Tibial artery (tissue), 4 donors: ENCODE measurements at regions not wholly inside any gene's neighbourhood (a gene's known extent, or its start where the extent isn't known, plus 50 kb on each side); places are given as distances from the start of the nearest gene placed in this dataset.
A peak's percentile ranks its signal among the peaks of the same experiment; 100 is the strongest.

ENCODE experiments used
- DNase-seq, 2 donors: peaks; one replicate each; pipeline ENCODE4 v3.0.0-alpha.2; 2019
- H3K27ac ChIP-seq, 2 donors: fragments of 200-600 bp; sonication (generic) in 1 of 2; 1 replicate in 1 of 2; 2 replicates in 1 of 2; pipeline ENCODE4 v1.5.1; 2018 to 2019; ENCODE audit warnings: mild to moderate bottlenecking in 1 of 2
- H3K27me3 ChIP-seq, 2 donors: fragments of 200-600 bp; sonication (generic) in 1 of 2; one replicate each; pipeline versions ENCODE4 v1.5.1 to v1.6.0; 2016 to 2019
- H3K36me3 ChIP-seq, 3 donors: fragments of 200-600 bp; sonication (generic) in 2 of 3; one replicate each; pipeline ENCODE4 v1.5.1; 2016 to 2019; ENCODE audit warnings: mild to moderate bottlenecking in 2 of 3
- H3K4me1 ChIP-seq, 4 donors: fragments of 200-600 bp; sonication (generic) in 2 of 4; 1 replicate in 3 of 4; 2 replicates in 1 of 4; pipeline ENCODE4 v1.5.1; 2016 to 2019
- H3K4me3 ChIP-seq, 2 donors: fragments of 200-600 bp; sonication (generic) in 1 of 2; 1 replicate in 1 of 2; 2 replicates in 1 of 2; pipeline ENCODE4 v1.5.1; 2018 to 2019; ENCODE audit warnings: mild to moderate bottlenecking in 2 of 2
- H3K9me3 ChIP-seq, 3 donors: fragments of 200-600 bp; sonication (generic) in 1 of 3; one replicate each; pipeline ENCODE4 v1.5.1; 2016 to 2019
- CTCF ChIP-seq, 2 experiments: fragments of 200-600 bp in 1 of 2; fragments of 450-650 bp in 1 of 2; IDR thresholded peaks; one replicate each; pipeline ENCODE4 v1.5.1; 2017 to 2019; ENCODE audit warnings: antibody characterized with exemption in 2 of 2, mild to moderate bottlenecking in 1 of 2, moderate library complexity in 1 of 2
- intact Hi-C: fragments of 100-400 bp; cut with DNase I; formaldehyde crosslinking; loops from one replicate; pipeline ENCODE4 v1.15.0; 2023; ENCODE audit warnings: low total_unique reads

- no peak for DNase-seq
- Histone ChIP-seq H3K4me3 (no peak overlapping the region), H3K4me1 (peaks cover 0 to 8% (median 0%) of the 10 kb centered on the region in 4 donors), H3K9me3 (no peaks in the 10 kb centered on the region), H3K27ac (no peak overlapping the region), H3K36me3 (no peaks in the 10 kb centered on the region), H3K27me3 (no peaks in the 10 kb centered on the region)
- TF ChIP-seq CTCF (IDR thresholded peaks at IDR 0.05), result no peak
- intact Hi-C loops, result no loop called here
Measured at GRCh38 chr2:149903626-149904025, 316.1 kb upstream of the MMADHC start.

GRCh38 chr2:149902081-149902480 is 314.5 kb upstream of the MMADHC start:
- peak; percentile 46 to 76 for DNase-seq
- no peak for TF ChIP-seq CTCF (IDR thresholded peaks at IDR 0.05)
- Histone ChIP-seq H3K4me1 (peaks cover 0 to 8% (median 0%) of the 10 kb centered on the region in 4 donors), H3K36me3 (no peaks in the 10 kb centered on the region), H3K9me3 (no peaks in the 10 kb centered on the region), H3K4me3 (no peak overlapping the region), H3K27ac (no peak overlapping the region), H3K27me3 (no peaks in the 10 kb centered on the region)
- intact Hi-C loops, result no loop called here

- no peak for DNase-seq
- intact Hi-C loops, result no loop called here
- Histone ChIP-seq H3K36me3 (no peaks in the 10 kb centered on the region), H3K4me3 (no peak overlapping the region), H3K27ac (no peak overlapping the region), H3K9me3 (no peaks in the 10 kb centered on the region), H3K27me3 (no peaks in the 10 kb centered on the region), H3K4me1 (peaks cover 0 to 8% (median 0%) of the 10 kb centered on the region in 4 donors)
- TF ChIP-seq CTCF (IDR thresholded peaks at IDR 0.05), result no peak
Measured at GRCh38 chr2:149901231-149901859, 313.8 kb upstream of the MMADHC start.

- intact Hi-C loops, result no loop called here
- H3K9me3 ChIP-seq, result no peaks in the 10 kb centered on the region
Measured at GRCh38 chr2:149899390-149899789, 311.8 kb upstream of the MMADHC start.

GRCh38 chr2:149894760-149895159 is 307.2 kb upstream of the MMADHC start:
- Histone ChIP-seq H3K36me3 (no peaks in the 10 kb centered on the region), H3K27me3 (no peaks in the 10 kb centered on the region), H3K9me3 (no peaks in the 10 kb centered on the region), H3K4me1 (no peaks in the 10 kb centered on the region), H3K4me3 (no peak overlapping the region), H3K27ac (no peak overlapping the region)
- DNase-seq, result peak; percentile 35 to 62
- intact Hi-C loops, result no loop called here
- no peak for TF ChIP-seq CTCF (IDR thresholded peaks at IDR 0.05)

More at GRCh38 chr2:149899390-149899789, 311.8 kb upstream of the MMADHC start:
- H3K27ac ChIP-seq, result no peak overlapping the region
- H3K36me3 ChIP-seq, result no peaks in the 10 kb centered on the region
- H3K27me3 ChIP-seq, result no peaks in the 10 kb centered on the region
- no peak for TF ChIP-seq CTCF (IDR thresholded peaks at IDR 0.05)
- H3K4me1 ChIP-seq, result peaks cover 0 to 8% (median 0%) of the 10 kb centered on the region in 4 donors
- no peak for DNase-seq
- H3K4me3 ChIP-seq, result no peak overlapping the region

- no peak for DNase-seq
- no peaks in the 10 kb centered on the region for H3K36me3 ChIP-seq
- H3K27ac ChIP-seq, result no peak overlapping the region
- TF ChIP-seq CTCF (IDR thresholded peaks at IDR 0.05), result no peak
- no peaks in the 10 kb centered on the region for H3K9me3 ChIP-seq
- no peaks in the 10 kb centered on the region for H3K4me1 ChIP-seq
- no peak overlapping the region for H3K4me3 ChIP-seq
- intact Hi-C loops, result no loop called here
- no peaks in the 10 kb centered on the region for H3K27me3 ChIP-seq
Measured at GRCh38 chr2:149894226-149894625, 306.7 kb upstream of the MMADHC start.
